Transverse colon (tissue), 4 donors: ENCODE measurements at regions not wholly inside any gene's neighbourhood (a gene's known extent, or its start where the extent isn't known, plus 50 kb on each side); places are given as distances from the start of the nearest gene placed in this dataset.

Experiments
- DNase-seq: peaks from one replicate; pipeline ENCODE4 v3.0.0-alpha.2; 2019
- H3K27ac ChIP-seq, 4 donors: fragments of 200-600 bp; sonication (generic); 2 replicates each; pipeline ENCODE4 v1.5.1; 2016 to 2018; ENCODE audit warnings: inconsistent platforms in 4 of 4
- H3K27me3 ChIP-seq: fragments of 200-600 bp; sonication (generic); 2 replicates; pipeline ENCODE4 v1.5.1; 2017; ENCODE audit warnings: inconsistent platforms
- H3K36me3 ChIP-seq, 4 donors: fragments of 200-600 bp; sonication (generic); 2 replicates each; pipeline ENCODE4 v1.5.1; 2017 to 2019; ENCODE audit warnings: inconsistent platforms in 4 of 4
- H3K4me1 ChIP-seq, 4 donors: fragments of 200-600 bp; sonication (generic); 2 replicates each; pipeline ENCODE4 v1.5.1; 2017 to 2020; ENCODE audit warnings: inconsistent platforms in 4 of 4
- H3K4me3 ChIP-seq, 4 donors: fragments of 200-600 bp; sonication (generic); 1 replicate in 1 of 4; 2 replicates in 3 of 4; pipeline versions ENCODE4 v1.5.1 to v1.6.1; 2017 to 2019; ENCODE audit warnings: inconsistent platforms in 4 of 4
- H3K9me3 ChIP-seq, 2 donors: fragments of 200-600 bp; sonication (generic); 2 replicates each; pipeline ENCODE4 v1.5.1; 2017 to 2019; ENCODE audit warnings: inconsistent platforms in 2 of 2
- EP300 ChIP-seq: sonication (generic); formaldehyde crosslinking; IDR thresholded peaks from one replicate; pipeline ENCODE4 v1.6.1; 2017; ENCODE audit warnings: antibody characterized with exemption, low read depth
- POLR2A ChIP-seq: fragments of 450-650 bp; IDR thresholded peaks from one replicate; pipeline ENCODE4 v1.6.1; 2016; ENCODE audit warnings: antibody characterized with exemption, mild to moderate bottlenecking, moderate library complexity
- POLR2AphosphoS5 ChIP-seq, 3 donors: sonication (generic); formaldehyde crosslinking; IDR thresholded peaks; one replicate each; pipeline ENCODE4 v1.6.1; 2016; ENCODE audit warnings: antibody characterized with exemption in 3 of 3
- WGBS, 2 donors: methylation state at CpG; one replicate each; pipeline ENCODE4 v1.1.5; 2018; ENCODE audit warnings: low coverage in 1 of 2; 5-methylcytosine and 5-hydroxymethylcytosine counted together
- in situ Hi-C, 4 donors: fragments of 200-750 bp; cut with MboI; loops; one replicate each; pipeline versions ENCODE4 v1.15.0 to v1.15.1; 2017; ENCODE audit warnings: low sequenced_read_pairs in 3 of 4, low pct_ligation_motif_present in 1 of 4, low pct_unique_long_range_greater_than_20kb in 1 of 4
- intact Hi-C: fragments of 100-400 bp; cut with DNase I; formaldehyde crosslinking; loops from one replicate; pipeline ENCODE4 v1.15.1; 2023; ENCODE audit warnings: low total_unique reads
- TF ChIP-seq, protein P1 (sequence below), 5 experiments: fragments of 200-600 bp in 3 of 5; fragments of 450-650 bp in 2 of 5; sonication (generic) in 3 of 5; IDR thresholded peaks; 1 replicate in 2 of 5; 2 replicates in 3 of 5; pipeline ENCODE4 v1.5.1; 2016 to 2017; ENCODE audit warnings: antibody characterized with exemption in 5 of 5, inconsistent platforms in 3 of 5, mild to moderate bottlenecking in 2 of 5, moderate library complexity in 1 of 5

GRCh38 chr10:37675449-37675848 lies 182.0 kb downstream of the ZNF248 start:
- TF ChIP-seq POLR2AphosphoS5 (IDR thresholded peaks at IDR 0.05) (no peak), EP300 (no peak), POLR2A (no peak)
- TF ChIP-seq, protein P1, sequence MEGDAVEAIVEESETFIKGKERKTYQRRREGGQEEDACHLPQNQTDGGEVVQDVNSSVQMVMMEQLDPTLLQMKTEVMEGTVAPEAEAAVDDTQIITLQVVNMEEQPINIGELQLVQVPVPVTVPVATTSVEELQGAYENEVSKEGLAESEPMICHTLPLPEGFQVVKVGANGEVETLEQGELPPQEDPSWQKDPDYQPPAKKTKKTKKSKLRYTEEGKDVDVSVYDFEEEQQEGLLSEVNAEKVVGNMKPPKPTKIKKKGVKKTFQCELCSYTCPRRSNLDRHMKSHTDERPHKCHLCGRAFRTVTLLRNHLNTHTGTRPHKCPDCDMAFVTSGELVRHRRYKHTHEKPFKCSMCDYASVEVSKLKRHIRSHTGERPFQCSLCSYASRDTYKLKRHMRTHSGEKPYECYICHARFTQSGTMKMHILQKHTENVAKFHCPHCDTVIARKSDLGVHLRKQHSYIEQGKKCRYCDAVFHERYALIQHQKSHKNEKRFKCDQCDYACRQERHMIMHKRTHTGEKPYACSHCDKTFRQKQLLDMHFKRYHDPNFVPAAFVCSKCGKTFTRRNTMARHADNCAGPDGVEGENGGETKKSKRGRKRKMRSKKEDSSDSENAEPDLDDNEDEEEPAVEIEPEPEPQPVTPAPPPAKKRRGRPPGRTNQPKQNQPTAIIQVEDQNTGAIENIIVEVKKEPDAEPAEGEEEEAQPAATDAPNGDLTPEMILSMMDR (IDR thresholded peaks at IDR 0.05): no peak
- Histone ChIP-seq H3K36me3 (no peaks in the 10 kb centered on the region), H3K4me3 (no peak overlapping the region), H3K27me3 (no peaks in the 10 kb centered on the region), H3K27ac (no peak overlapping the region), H3K9me3 (peaks cover 0 to 14% of the 10 kb centered on the region in 2 donors), H3K4me1 (no peaks in the 10 kb centered on the region)
- intact Hi-C loops: no loop called here
- in situ Hi-C loops: no loop called here
- no peak for DNase-seq
- WGBS, 2 donors: 74% methylated on average over 4 of the region's 4 CpGs

DNA sequence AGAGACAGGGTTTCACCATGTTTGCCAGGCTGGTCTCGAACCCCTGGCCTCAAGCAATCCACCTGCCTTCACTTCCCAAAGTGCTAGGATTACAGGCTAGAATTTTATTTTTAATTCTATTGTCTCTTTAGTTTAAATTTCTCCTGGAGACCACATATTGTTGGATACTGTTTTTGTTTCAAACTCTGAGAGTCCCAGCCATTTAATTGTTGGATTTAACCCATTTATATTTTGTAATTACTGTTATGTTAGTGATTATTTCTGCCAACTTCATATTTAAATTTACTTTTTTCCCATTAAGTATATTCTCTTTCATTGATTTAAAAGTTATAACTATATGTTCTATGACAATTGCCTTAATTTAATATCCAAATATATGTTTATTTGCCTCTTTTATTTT lies 185.6 kb downstream of the ZNF248 start:
- no peaks in the 10 kb centered on the region for H3K36me3 ChIP-seq
- TF ChIP-seq EP300: no peak
- TF ChIP-seq, protein P1 (IDR thresholded peaks at IDR 0.05): no peak
- no peak for TF ChIP-seq POLR2A
- no peak for TF ChIP-seq POLR2AphosphoS5 (IDR thresholded peaks at IDR 0.05)
- H3K27me3 ChIP-seq: no peaks in the 10 kb centered on the region
- intact Hi-C loops (no loop called here), in situ Hi-C loops (no loop called here)
- H3K9me3 ChIP-seq: peaks cover 0 to 17% of the 10 kb centered on the region in 2 donors
- WGBS, 2 donors: 4 to 17% methylated on average over 1 of the region's 1 CpG
- no peak for DNase-seq
- no peak overlapping the region for H3K4me3 ChIP-seq
- no peaks in the 10 kb centered on the region for H3K4me1 ChIP-seq
- H3K27ac ChIP-seq: no peak overlapping the region

DNA sequence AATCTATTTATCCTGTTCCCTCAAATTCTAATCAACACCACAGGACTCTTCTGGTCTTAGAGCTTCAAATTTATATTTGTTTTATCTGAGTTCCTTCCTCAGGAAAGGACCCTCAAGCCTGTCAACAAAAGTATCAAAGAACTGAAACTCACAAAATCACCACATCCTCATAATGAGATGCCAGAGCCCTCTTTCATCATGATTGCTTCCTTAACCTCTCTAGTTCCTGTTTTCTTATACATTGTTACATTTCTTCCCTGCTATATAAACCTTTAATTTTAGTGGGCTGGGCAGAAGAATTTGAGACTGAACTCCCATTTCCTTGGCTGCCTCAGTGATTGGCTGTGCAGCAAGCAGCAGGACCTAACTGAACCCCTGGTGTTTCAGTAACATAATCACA lies 189.7 kb downstream of the ZNF248 start:
- intact Hi-C loops (no loop called here), in situ Hi-C loops (no loop called here)

DNA sequence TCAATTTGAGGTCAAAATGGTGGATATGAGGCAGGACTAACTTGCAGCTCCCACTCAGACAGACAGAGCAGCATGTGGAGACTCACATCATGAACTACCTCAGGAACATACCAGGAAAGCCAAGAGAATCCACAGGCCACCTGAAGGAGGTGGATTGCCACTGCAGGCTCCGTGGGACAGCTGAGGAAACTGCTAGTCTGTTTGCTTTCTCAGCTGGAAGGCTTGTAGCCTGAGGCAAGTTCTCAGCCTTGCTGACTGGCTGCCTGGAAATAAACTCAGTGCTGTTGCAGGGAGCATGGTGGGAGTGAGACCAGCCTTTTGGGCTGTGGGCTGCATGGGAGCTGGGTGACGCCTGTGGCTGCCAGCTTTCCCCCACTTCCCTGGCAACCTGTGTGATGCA lies 202.9 kb downstream of the ZNF248 start:
- H3K4me3 ChIP-seq: no peak overlapping the region
- intact Hi-C loops (no loop called here), in situ Hi-C loops (no loop called here)
- no peak overlapping the region for H3K27ac ChIP-seq
- 77% methylated on average over 2 of the region's 2 CpGs; no CpG with 5 or more reads in 1 of the 2 donors for WGBS, 2 donors
- no peaks in the 10 kb centered on the region for H3K36me3 ChIP-seq
- DNase-seq: no peak
- H3K4me1 ChIP-seq: no peaks in the 10 kb centered on the region
- H3K27me3 ChIP-seq: no peaks in the 10 kb centered on the region
- peaks cover 12 to 15% of the 10 kb centered on the region in 2 donors for H3K9me3 ChIP-seq
- no peak for TF ChIP-seq EP300
- no peak for TF ChIP-seq POLR2A
- no peak for TF ChIP-seq POLR2AphosphoS5 (IDR thresholded peaks at IDR 0.05)
- TF ChIP-seq, protein P1 (IDR thresholded peaks at IDR 0.05): no peak

More for the DNA sequence above, 189.7 kb downstream of the ZNF248 start:
- DNase-seq: no peak
- Histone ChIP-seq H3K9me3 (peaks cover 0 to 23% of the 10 kb centered on the region in 2 donors), H3K27ac (no peak overlapping the region), H3K36me3 (no peaks in the 10 kb centered on the region), H3K4me3 (no peak overlapping the region), H3K27me3 (no peaks in the 10 kb centered on the region), H3K4me1 (no peaks in the 10 kb centered on the region)
- no peak for TF ChIP-seq POLR2AphosphoS5 (IDR thresholded peaks at IDR 0.05)
- TF ChIP-seq, protein P1 (IDR thresholded peaks at IDR 0.05): no peak
- no peak for TF ChIP-seq POLR2A
- no peak for TF ChIP-seq EP300
